GM15510 (cell line): ENCODE measurements at regions not wholly inside any gene's neighbourhood (a gene's known extent, or its start where the extent isn't known, plus 50 kb on each side); places are given as distances from the start of the nearest gene placed in this dataset.

Source experiments
- POLR2A ChIP-seq: IDR thresholded peaks from 3 replicates; pipeline ENCODE4 v1.6.1; 2011; ENCODE audit warnings: borderline replicate concordance; ENCODE audit not compliant: insufficient read length; ENCODE audit errors: extremely low read depth

GRCh38 chr3:71997066-71997653 lies 212.2 kb upstream of the PROK2 start:
- no peak for TF ChIP-seq POLR2A

- no peak for TF ChIP-seq POLR2A
Measured at GRCh38 chr3:71994906-71995305, 210.0 kb upstream of the PROK2 start.

GRCh38 chr3:71994203-71994602 lies 209.3 kb upstream of the PROK2 start:
- no peak for TF ChIP-seq POLR2A

DNA sequence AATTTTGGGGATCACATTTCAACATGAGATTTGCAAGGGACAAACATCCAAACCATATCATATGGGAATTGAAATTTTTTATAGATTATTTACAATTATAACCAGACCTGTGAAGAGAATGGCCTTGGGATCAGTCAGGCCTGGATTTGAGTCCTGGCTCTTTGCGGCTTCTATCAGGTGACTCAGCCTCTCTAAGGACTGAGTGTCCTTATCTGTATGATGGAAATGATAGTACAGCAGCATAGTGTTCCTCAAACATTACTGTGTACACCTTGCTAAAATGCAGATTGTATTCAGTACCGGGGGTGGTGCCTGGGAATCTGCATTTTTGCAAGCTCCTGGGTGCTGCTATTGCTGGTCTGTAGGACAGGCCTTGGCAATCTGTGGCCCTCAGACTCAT lies 206.7 kb upstream of the PROK2 start:
- TF ChIP-seq POLR2A, result no peak

DNA sequence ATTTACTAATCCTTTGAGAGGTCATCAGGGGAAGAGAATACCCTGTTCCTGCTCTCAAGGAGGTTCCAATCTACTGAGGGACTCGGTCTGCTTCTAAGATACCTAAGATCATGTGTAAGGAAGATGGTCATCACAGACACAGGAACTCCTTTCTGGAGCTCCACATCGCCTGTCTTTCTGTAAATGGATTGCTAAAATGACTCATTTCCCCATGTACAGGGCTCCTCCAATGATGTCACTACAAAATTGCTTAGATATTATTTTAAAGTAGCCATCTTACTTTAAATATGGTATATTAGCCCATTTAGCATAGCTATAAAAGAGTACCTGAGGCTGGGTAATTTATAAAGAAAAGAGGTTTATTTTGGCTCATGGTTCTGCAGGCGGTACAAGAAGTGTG lies 206.1 kb upstream of the PROK2 start:
- TF ChIP-seq POLR2A, result no peak

DNA sequence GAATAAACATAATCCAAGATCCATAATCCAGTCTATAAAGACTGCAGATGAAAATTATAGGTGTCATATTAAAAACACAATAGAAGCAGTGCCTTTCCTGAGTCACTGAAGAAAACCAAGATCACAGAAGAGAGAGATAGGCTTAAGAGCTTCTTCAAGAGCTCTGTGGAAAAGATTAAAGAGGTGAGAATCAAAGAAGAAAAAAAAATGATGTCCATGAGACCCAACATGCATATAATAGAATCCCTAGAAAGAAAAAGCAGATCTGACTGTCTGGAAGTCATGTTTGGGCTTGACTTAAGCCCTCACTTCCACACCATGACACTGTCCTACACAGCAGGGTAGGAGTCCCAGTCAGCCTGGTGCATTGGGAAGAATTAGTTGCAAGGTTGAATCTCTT lies 205.6 kb upstream of the PROK2 start:
- no peak for TF ChIP-seq POLR2A

- TF ChIP-seq POLR2A, result no peak
Measured at GRCh38 chr3:71989165-71989564, 204.2 kb upstream of the PROK2 start.

DNA sequence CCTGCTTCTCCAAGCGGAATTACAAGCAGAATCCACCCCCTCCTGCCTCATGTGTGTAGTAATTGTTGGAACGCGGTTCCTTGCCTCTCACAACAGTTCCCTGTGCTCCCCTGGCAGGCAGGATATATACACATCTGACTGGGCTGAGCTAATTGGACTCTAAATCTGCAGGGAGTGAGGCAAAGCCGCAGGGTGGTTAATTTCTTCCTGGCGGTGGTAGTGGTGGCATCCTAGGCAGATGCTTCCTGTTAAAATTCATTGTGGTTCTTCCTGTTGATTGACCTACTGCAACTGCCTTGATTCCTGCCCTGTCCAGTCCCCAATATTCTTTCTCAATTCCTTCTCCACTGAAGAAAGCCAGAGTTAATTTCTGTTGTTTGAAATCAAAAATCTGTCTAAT lies 202.9 kb upstream of the PROK2 start:
- TF ChIP-seq POLR2A, result no peak

DNA sequence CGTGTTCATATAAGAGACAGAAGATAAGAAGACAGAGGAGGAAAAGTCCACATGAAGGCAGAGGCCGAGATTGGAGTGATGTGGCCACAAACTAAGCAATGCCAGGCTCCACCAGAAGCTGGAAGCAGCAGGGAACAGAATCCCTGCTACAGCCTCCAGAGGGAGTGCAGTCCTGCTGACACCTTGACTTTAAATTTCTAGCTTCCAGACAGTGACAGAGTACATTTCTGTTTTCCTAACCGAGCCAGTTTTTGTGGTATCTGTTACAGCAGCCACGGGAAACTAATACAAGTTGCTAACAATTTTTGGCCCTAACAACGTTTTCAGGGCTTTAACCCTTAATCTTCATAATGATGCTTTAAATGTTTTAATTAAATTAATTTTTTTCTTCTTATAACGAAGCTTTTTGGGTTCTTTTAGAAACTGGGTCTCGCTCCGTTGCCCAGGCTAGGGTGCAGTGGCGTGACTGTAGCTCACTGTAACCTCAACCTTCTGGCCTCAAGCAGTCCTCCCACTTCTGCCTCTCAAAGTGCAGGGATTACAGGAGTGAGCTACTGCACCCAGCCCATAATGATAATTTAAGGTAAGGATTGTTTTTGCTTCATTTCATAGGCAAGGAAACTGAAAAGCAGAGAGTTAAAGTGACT lies 202.3 kb upstream of the PROK2 start:
- TF ChIP-seq POLR2A, result no peak

- no peak for TF ChIP-seq POLR2A
Measured at GRCh38 chr3:71986606-71987005, 201.7 kb upstream of the PROK2 start.

DNA sequence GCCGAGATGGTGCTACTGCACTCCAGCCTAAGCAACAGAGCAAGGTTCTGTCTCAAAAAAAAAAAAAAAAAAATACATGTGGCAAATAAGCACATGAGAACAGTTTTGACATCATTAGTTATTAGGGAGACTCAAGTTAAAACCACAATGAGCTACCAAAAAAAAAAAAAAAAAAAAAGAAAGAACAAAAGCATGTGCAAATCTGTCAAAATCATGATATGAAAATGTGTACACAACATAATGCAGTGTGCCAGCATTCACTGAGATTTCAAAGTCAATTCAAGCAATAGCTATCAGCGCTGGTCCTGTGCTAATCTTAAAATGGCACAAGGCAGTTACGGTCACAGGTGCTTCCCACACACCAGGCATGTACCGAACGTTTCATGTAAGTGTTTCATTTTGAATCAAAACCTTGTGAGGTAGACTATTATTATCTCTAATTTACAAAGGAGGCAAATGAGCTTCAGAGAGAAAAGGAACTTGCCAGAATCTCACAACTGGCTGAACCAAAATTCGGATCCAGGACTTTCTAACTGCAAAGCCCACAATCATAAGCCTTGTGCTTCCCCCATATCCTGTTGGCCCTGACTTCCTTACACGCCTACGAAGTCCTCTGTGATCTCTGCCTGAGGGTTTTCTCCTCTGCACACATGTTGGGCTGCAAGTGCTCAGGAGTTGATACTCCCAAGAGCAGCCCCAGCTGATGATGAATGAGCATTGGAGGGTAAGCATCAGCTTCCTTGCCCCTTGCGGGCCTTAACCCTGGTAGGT lies 200.1 kb upstream of the PROK2 start:
- TF ChIP-seq POLR2A, result peak; percentile 18

DNA sequence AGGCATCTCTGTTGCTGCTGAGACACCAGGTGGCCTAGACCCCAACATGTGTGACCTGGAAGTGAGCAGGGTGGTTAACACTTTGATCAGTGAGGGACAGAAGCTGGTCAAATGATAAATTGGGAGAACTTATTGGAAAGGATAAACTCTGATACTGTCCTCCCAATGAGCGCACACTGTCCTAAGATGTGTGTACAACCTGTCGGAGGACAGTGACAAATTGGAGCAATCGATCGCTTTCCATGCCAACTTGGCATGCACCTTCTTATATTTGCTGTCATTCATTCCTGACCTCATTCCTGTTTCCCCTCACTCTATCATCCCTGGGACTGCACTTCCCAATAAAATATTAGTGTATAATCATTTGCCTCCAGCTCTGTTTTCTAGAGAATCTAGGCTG lies 198.7 kb upstream of the PROK2 start:
- TF ChIP-seq POLR2A, result no peak

- TF ChIP-seq POLR2A, result no peak
Measured at GRCh38 chr3:71979175-71979574, 194.2 kb upstream of the PROK2 start.

DNA sequence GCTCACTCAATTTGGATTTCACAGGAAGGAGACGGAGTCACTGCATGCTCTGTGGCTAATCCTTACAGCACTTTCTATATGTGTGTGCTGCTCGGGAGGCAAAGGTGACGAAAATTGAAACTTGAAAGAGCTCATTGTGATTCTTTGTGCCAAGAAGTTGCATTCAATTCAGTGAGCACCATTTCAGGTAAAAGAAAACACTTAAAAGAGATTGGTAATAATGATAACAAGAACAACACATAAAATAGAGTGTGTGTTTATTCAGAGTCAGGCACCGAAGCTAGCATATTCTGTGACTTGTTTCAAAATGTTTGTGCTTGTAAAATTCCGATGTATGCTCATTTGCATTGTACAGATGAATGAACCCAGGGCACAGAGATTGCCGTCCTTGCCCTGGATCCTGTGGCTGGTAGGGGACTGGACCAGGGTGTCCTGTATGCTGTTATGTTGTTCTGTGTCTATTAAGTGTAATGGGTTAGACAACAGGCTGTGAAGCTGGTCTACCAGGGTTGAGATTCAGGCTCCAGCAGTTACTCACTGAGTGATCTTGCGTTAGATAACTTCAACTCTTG lies 193.3 kb upstream of the PROK2 start:
- no peak for TF ChIP-seq POLR2A

- no peak for TF ChIP-seq POLR2A
Measured at GRCh38 chr3:71977525-71977924, 192.6 kb upstream of the PROK2 start.
